T-helper 1 cell treated with Interleukin-12 subunit alpha and Interleukin-12 subunit beta and Interleukin-4 antibody, amounts not matched to agents 30 μg/mL and 1 μg/mL, for 36 hours (primary cell): ENCODE measurements at regions not wholly inside any gene's neighbourhood (a gene's known extent, or its start where the extent isn't known, plus 50 kb on each side); places are given as distances from the start of the nearest gene placed in this dataset.

Experiments used
- H3K27ac Mint-ChIP-seq: one replicate; pipeline ENCODE4 v1.8.0; 2021; ENCODE audit warnings: mild to moderate bottlenecking, mixed read lengths
- H3K27me3 Mint-ChIP-seq: one replicate; pipeline ENCODE4 v1.8.0; 2021; ENCODE audit warnings: low read depth, mixed read lengths
- H3K36me3 Mint-ChIP-seq: one replicate; pipeline ENCODE4 v1.8.0; 2021; ENCODE audit warnings: low read depth, mixed read lengths
- H3K4me1 Mint-ChIP-seq: one replicate; pipeline ENCODE4 v1.8.0; 2021; ENCODE audit warnings: low read depth, mixed read lengths
- H3K4me3 Mint-ChIP-seq: one replicate; pipeline ENCODE4 v1.8.0; 2021; ENCODE audit warnings: mild to moderate bottlenecking, moderate library complexity, mixed read lengths
- H3K9me3 Mint-ChIP-seq: one replicate; pipeline ENCODE4 v1.8.0; 2021; ENCODE audit warnings: mixed read lengths

GRCh38 chr6:167760979-167761793, 65.5 kb upstream of the AFDN start:
- Mint-ChIP-seq H3K9me3 (no peaks in the 10 kb centered on the region), H3K27ac (no peak overlapping the region), H3K36me3 (no peaks in the 10 kb centered on the region), H3K4me1 (no peaks in the 10 kb centered on the region), H3K27me3 (peaks cover 8% of the 10 kb centered on the region), H3K4me3 (no peak overlapping the region)

- Mint-ChIP-seq H3K27me3 (peaks cover 8% of the 10 kb centered on the region), H3K4me1 (no peaks in the 10 kb centered on the region), H3K9me3 (no peaks in the 10 kb centered on the region), H3K4me3 (no peak overlapping the region), H3K36me3 (no peaks in the 10 kb centered on the region), H3K27ac (no peak overlapping the region)
These were observed 64.9 kb upstream of the AFDN start for GRCh38 chr6:167761794-167762258.

DNA sequence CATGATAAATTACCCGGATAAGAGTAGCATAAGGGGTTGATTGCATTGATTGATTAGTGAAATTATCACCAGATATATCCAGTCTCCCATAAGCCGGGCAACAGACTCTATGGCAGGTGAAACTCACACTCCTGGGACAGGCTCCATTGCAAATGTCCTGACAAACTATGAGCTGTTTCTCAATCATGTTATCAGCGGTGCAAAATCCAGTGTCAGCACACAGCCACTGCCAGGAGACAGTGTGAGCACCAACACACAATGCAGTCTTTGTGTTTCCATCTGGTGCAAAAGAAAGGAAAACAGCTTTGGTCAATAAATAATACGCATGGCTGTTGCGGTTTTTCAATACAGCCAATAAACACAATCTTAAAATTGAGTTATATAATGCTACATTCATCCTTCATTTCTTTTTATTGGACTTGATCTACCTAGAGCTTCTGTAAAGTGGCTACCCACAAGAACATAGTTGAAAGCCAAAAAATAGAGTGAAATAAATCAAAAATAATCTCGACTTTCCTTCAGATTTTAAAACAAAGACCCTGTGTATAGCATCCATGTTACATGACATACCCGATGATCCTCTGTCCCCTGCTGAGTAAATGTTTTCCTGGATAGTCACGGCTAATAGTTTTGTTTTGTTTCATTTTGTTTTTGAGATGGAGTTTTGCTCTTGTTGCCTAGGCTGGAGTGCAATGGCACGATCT, 64.3 kb upstream of the AFDN start:
- Mint-ChIP-seq H3K4me1 (no peaks in the 10 kb centered on the region), H3K36me3 (no peaks in the 10 kb centered on the region), H3K4me3 (no peak overlapping the region), H3K9me3 (no peaks in the 10 kb centered on the region), H3K27me3 (peaks cover 7% of the 10 kb centered on the region), H3K27ac (no peak overlapping the region)

DNA sequence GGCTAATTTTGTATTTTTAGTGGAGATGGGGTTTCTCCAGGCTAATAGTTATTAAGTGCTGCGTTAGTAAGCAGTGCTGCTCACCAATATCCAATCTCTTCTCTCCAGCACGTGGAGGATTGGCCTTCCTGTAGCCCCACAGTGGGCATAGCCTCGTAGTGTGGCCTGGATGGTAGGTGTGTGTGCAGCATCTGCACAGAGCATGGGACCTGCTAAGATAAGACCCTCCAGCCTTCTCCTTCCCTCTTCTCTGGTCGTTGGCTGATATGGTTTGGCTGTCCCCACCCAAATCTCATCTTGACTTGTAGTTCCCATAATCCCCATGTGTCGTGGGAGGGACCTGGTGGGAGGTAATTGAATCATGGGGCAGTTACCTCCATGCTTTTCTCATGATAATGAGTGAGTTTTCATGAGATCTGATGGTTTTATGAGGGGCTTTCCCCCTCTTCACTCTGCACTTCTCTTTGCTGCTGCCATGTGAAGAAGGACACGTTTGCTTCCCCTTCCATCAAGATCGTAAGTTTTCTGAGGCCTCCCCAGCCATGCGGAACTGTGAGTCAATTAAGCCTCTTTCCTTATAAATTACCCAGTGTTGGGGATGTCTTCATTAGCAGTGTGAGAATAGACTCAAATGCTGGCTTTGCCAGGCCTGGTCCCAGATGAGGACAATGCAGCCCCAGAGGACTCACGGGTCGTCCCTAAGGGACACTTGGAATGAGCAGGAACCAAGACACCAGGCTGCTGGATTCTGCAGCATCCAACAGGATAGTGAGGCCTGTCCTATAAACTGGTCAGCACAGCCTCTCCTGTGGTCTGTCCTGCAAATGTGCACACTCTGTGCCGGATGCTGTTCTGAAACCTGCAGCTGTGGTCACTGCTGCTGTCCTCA, 63.4 kb upstream of the AFDN start:
- H3K9me3 Mint-ChIP-seq, result no peaks in the 10 kb centered on the region

DNA sequence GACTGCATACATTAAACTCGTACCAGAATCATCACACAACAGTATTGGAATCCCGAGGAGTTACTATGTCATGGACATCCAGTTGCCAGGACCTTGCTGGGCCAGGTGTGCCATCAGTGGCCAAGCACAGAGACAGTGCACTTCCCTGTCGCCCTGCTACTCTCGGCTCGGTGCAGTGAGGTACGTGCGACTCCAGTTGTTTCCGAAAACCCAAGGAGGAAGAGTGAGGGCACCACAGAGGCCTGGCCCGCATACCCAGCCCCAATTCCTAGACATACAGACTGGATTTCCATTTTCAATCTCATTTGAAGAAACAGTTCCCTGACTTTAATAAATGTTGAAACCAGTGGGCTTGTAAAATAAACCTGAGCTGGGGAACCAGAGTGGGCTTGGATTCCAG, 62.5 kb upstream of the AFDN start:
- Mint-ChIP-seq H3K9me3 (no peaks in the 10 kb centered on the region), H3K27me3 (peaks cover 8% of the 10 kb centered on the region), H3K36me3 (no peaks in the 10 kb centered on the region), H3K27ac (no peak overlapping the region), H3K4me1 (no peaks in the 10 kb centered on the region), H3K4me3 (no peak overlapping the region)

More for the DNA sequence above, 63.4 kb upstream of the AFDN start:
- H3K27ac Mint-ChIP-seq, result no peak overlapping the region
- no peak overlapping the region for H3K4me3 Mint-ChIP-seq
- no peaks in the 10 kb centered on the region for H3K36me3 Mint-ChIP-seq
- peaks cover 8% of the 10 kb centered on the region for H3K27me3 Mint-ChIP-seq
- H3K4me1 Mint-ChIP-seq, result no peaks in the 10 kb centered on the region

- Mint-ChIP-seq H3K27ac (no peak overlapping the region), H3K4me3 (no peak overlapping the region), H3K4me1 (no peaks in the 10 kb centered on the region), H3K9me3 (no peaks in the 10 kb centered on the region), H3K36me3 (no peaks in the 10 kb centered on the region), H3K27me3 (peaks cover 4% of the 10 kb centered on the region)
These were observed 61.8 kb upstream of the AFDN start for GRCh38 chr6:167764713-167765479.

- no peaks in the 10 kb centered on the region for H3K9me3 Mint-ChIP-seq
- H3K27me3 Mint-ChIP-seq, result peaks cover 7% of the 10 kb centered on the region
- H3K27ac Mint-ChIP-seq, result no peak overlapping the region
- H3K36me3 Mint-ChIP-seq, result no peaks in the 10 kb centered on the region
- H3K4me1 Mint-ChIP-seq, result no peaks in the 10 kb centered on the region
- H3K4me3 Mint-ChIP-seq, result no peak overlapping the region
These were observed 59.6 kb upstream of the AFDN start for GRCh38 chr6:167766986-167767714.

- no peaks in the 10 kb centered on the region for H3K9me3 Mint-ChIP-seq
- no peak overlapping the region for H3K27ac Mint-ChIP-seq
- no peak overlapping the region for H3K4me3 Mint-ChIP-seq
- peaks cover 9% of the 10 kb centered on the region for H3K27me3 Mint-ChIP-seq
- no peaks in the 10 kb centered on the region for H3K4me1 Mint-ChIP-seq
- no peaks in the 10 kb centered on the region for H3K36me3 Mint-ChIP-seq
These were observed 59.0 kb upstream of the AFDN start for GRCh38 chr6:167767715-167768107.

DNA sequence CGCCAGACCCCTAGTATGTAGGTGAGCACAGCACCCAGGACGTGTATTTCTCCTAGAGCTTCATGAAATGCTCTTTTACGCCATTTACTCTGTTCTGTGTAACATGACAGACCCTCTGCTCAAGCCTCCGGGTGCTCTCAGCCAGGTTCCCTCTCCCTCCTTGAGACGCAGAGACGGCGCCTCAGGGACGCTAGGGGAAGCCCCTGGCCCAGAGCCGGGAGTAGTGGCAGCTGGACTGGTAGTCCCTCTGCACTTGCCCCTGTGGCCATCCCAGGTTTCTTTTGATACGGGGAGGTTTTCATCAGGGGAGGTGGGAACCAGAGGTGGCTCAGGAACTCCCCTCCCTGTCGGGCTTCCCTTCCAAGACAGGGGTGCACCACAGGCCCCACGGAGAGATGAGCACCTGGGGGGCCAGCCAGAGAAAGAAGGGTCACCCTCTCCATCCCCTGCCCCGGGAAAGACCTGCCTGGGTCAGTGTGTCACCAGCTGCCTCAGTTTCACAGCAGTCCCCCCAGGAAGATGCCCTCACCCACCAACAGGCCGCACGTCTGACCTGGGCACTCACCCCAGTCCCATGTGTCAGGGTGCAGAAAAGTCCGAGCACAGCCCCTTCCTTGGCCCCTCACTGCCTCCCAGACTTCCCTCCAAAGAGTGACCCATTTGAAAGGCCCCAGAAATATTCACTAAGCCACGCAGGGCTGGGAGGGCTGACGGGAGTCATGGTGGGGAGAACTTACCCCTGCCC, 58.1 kb upstream of the AFDN start:
- no peaks in the 10 kb centered on the region for H3K9me3 Mint-ChIP-seq
- no peak overlapping the region for H3K27ac Mint-ChIP-seq
- H3K4me1 Mint-ChIP-seq, result no peaks in the 10 kb centered on the region
- H3K4me3 Mint-ChIP-seq, result no peak overlapping the region
- peaks cover 12% of the 10 kb centered on the region for H3K27me3 Mint-ChIP-seq
- H3K36me3 Mint-ChIP-seq, result no peaks in the 10 kb centered on the region

- Mint-ChIP-seq H3K9me3 (no peaks in the 10 kb centered on the region), H3K4me1 (no peaks in the 10 kb centered on the region), H3K27ac (no peak overlapping the region), H3K36me3 (no peaks in the 10 kb centered on the region), H3K27me3 (peaks cover 12% of the 10 kb centered on the region), H3K4me3 (no peak overlapping the region)
These were observed 57.1 kb upstream of the AFDN start for GRCh38 chr6:167769408-167770190.

DNA sequence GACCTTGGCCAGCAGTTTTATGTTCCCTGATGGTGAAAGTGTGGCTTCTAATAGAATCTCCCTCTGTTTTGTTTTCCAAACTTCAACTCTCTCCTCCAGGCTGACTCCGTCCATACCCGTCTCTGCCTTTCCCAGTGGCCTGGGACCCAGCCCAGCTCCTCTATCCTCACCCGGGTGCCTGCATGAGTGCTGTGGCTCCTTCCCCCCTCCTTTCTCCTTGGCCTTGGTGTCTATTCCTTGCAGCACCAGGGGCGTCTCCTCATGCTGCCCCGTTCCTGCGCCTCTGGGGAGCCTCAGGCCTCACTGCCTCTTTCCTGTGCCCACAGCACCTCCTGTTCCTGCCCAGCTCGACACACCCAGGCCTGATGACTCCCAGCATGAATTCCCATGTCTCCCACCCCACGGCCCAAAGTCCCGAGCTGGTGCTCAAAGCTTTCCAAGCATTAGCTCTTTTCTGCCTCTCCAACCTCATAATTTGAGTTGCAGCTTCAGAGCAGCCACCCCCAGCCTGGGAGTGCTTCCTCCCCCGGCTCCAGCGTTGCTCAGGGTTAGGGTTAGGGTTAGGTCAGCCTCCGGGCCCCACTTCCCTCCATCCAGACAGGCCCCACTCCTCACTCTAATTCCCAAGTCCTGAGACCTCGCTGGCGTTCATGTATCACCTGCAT, 56.3 kb upstream of the AFDN start:
- H3K4me1 Mint-ChIP-seq, result no peaks in the 10 kb centered on the region
- H3K27me3 Mint-ChIP-seq, result peaks cover 16% of the 10 kb centered on the region
- no peaks in the 10 kb centered on the region for H3K9me3 Mint-ChIP-seq
- H3K27ac Mint-ChIP-seq, result no peak overlapping the region
- H3K4me3 Mint-ChIP-seq, result no peak overlapping the region
- no peaks in the 10 kb centered on the region for H3K36me3 Mint-ChIP-seq

DNA sequence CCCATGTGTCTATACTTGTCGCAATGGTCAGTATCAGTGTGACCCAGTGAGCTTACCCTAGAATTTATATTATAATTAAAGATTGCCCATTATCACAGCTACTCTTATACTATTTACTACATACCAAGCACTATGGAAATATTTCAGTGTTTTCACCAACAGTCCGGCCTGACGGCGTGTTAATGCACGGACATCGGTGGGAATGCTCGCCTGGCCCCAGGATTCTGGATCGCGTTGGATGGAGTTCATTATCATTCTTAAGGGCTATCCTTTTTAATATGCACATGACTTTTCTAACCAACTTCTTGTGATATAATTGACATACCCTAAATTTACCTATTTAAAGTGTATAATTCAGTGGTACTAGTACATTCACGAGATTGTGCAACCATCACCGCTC, 51.8 kb upstream of the AFDN start:
- Mint-ChIP-seq H3K27ac (no peak overlapping the region), H3K4me1 (no peaks in the 10 kb centered on the region), H3K36me3 (no peaks in the 10 kb centered on the region), H3K9me3 (no peaks in the 10 kb centered on the region), H3K4me3 (no peak overlapping the region), H3K27me3 (peaks cover 17% of the 10 kb centered on the region)
